MM.1S (cell line): ENCODE measurements at regions not wholly inside any gene's neighbourhood (a gene's known extent, or its start where the extent isn't known, plus 50 kb on each side); places are given as distances from the start of the nearest gene placed in this dataset.

Source experiments
- DNase-seq: peaks from one replicate; pipeline ENCODE4 v3.0.0-alpha.2; 2015
- H2AFZ ChIP-seq: fragments of 300-600 bp; sonication (generic); 2 replicates; pipeline ENCODE4 v1.6.0; 2016; ENCODE audit warnings: antibody characterized with exemption, low read length
- H3F3A ChIP-seq: fragments of 300-600 bp; sonication (generic); 2 replicates; pipeline ENCODE4 v1.6.1; 2016; ENCODE audit warnings: mild to moderate bottlenecking, antibody characterized with exemption, low read length, moderate library complexity, mixed read lengths; ENCODE audit not compliant: insufficient read depth
- H3K27ac ChIP-seq: fragments of 300-600 bp; sonication (generic); 2 replicates; pipeline ENCODE4 v1.5.1; 2016; ENCODE audit warnings: mild to moderate bottlenecking, low read length
- H3K27me3 ChIP-seq: fragments of 300-600 bp; sonication (generic); replicated peaks from 2 replicates; pipeline ENCODE4 v1.6.0; 2016; ENCODE audit warnings: low read length; ENCODE audit not compliant: insufficient read depth
- H3K36me3 ChIP-seq: fragments of 300-600 bp; sonication (generic); replicated peaks from 2 replicates; pipeline ENCODE4 v1.6.1; 2016; ENCODE audit warnings: mild to moderate bottlenecking, low read length, mixed read lengths; ENCODE audit not compliant: insufficient read depth
- H3K4me1 ChIP-seq: fragments of 300-600 bp; sonication (generic); 2 replicates; pipeline ENCODE4 v1.6.1; 2016; ENCODE audit warnings: low read length, mixed read lengths
- H3K4me2 ChIP-seq: fragments of 300-600 bp; sonication (generic); 2 replicates; pipeline ENCODE4 v1.6.0; 2016; ENCODE audit warnings: low read depth, low read length
- H3K4me3 ChIP-seq: fragments of 300-600 bp; sonication (generic); 2 replicates; pipeline ENCODE4 v1.5.1; 2016; ENCODE audit warnings: low read length, mixed read lengths
- H3K79me2 ChIP-seq: fragments of 300-600 bp; sonication (generic); 2 replicates; pipeline ENCODE4 v1.6.1; 2016; ENCODE audit warnings: mixed run types, low read length, mixed read lengths
- H3K9ac ChIP-seq: fragments of 300-600 bp; sonication (generic); 2 replicates; pipeline ENCODE4 v1.6.1; 2016; ENCODE audit warnings: low read length, mixed read lengths
- H3K9me2 ChIP-seq: fragments of 300-600 bp; sonication (generic); replicated peaks from 2 replicates; pipeline ENCODE4 v1.6.1; 2016; ENCODE audit warnings: mild to moderate bottlenecking, low read length, mixed read lengths; ENCODE audit not compliant: insufficient read depth
- H3K9me3 ChIP-seq: fragments of 300-600 bp; sonication (generic); replicated peaks from 2 replicates; pipeline ENCODE4 v1.6.1; 2016; ENCODE audit warnings: mild to moderate bottlenecking, low read length, mixed read lengths; ENCODE audit not compliant: insufficient read depth
- H4K20me1 ChIP-seq: fragments of 300-600 bp; sonication (generic); 2 replicates; pipeline ENCODE4 v1.6.1; 2016; ENCODE audit warnings: mild to moderate bottlenecking, low read length, moderate library complexity, mixed read lengths; ENCODE audit not compliant: insufficient read depth
- EZH2 ChIP-seq: fragments of 300-600 bp; sonication (generic); optimal IDR thresholded peaks from 2 replicates; pipeline ENCODE3; 2017; ENCODE audit warnings: low read depth, mild to moderate bottlenecking, antibody characterized with exemption, low read length, mixed read lengths
- EZH2phosphoT487 ChIP-seq: fragments of 300-600 bp; sonication (generic); IDR thresholded peaks from 2 replicates; pipeline ENCODE4 v1.6.1; 2018; ENCODE audit warnings: antibody characterized with exemption, low read length
- TF ChIP-seq, protein P1 (sequence below): fragments of 300-600 bp; sonication (generic); IDR thresholded peaks from 2 replicates; pipeline ENCODE4 v1.5.1; 2016; ENCODE audit warnings: antibody characterized with exemption, low read length, mixed read lengths

DNA sequence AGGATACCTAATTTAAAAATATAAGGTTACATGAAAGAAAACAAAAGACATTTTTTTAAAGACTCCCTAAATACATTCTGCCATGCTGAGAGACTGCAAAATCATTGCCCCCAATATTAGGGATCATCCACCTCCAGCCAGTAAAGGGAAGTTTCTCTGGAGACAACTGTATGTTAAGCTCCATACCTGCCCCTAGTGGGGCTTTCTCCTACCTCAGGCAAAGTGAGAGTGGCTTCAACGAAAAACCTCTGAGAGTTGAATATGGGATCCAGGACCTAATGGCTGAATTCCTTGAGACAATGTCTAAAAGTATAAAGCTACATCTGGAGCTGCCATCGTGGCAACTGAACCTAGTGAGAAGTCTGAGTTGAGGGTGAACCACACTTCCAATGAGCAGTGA is 248.1 kb upstream of the FIGN start:
- H3K9me2 ChIP-seq, result no peaks in the 10 kb centered on the region
- no peaks in the 10 kb centered on the region for H3K4me1 ChIP-seq
- H3K9ac ChIP-seq, result no peak overlapping the region
- H3K4me3 ChIP-seq, result no peak overlapping the region
- H3F3A ChIP-seq, result no peaks in the 10 kb centered on the region
- TF ChIP-seq, protein P1, sequence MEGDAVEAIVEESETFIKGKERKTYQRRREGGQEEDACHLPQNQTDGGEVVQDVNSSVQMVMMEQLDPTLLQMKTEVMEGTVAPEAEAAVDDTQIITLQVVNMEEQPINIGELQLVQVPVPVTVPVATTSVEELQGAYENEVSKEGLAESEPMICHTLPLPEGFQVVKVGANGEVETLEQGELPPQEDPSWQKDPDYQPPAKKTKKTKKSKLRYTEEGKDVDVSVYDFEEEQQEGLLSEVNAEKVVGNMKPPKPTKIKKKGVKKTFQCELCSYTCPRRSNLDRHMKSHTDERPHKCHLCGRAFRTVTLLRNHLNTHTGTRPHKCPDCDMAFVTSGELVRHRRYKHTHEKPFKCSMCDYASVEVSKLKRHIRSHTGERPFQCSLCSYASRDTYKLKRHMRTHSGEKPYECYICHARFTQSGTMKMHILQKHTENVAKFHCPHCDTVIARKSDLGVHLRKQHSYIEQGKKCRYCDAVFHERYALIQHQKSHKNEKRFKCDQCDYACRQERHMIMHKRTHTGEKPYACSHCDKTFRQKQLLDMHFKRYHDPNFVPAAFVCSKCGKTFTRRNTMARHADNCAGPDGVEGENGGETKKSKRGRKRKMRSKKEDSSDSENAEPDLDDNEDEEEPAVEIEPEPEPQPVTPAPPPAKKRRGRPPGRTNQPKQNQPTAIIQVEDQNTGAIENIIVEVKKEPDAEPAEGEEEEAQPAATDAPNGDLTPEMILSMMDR, result no peak
- TF ChIP-seq EZH2phosphoT487 (no peak), EZH2 (no peak)
- no peaks in the 10 kb centered on the region for H3K27me3 ChIP-seq
- no peak overlapping the region for H3K4me2 ChIP-seq
- no peak overlapping the region; the same call in 1 of the 2 replicates for H2AFZ ChIP-seq
- no peaks in the 10 kb centered on the region for H3K79me2 ChIP-seq
- H3K9me3 ChIP-seq, result no peaks in the 10 kb centered on the region
- no peak for DNase-seq
- H3K27ac ChIP-seq, result no peak overlapping the region
- H4K20me1 ChIP-seq, result no peaks in the 10 kb centered on the region
- H3K36me3 ChIP-seq, result no peaks in the 10 kb centered on the region

DNA sequence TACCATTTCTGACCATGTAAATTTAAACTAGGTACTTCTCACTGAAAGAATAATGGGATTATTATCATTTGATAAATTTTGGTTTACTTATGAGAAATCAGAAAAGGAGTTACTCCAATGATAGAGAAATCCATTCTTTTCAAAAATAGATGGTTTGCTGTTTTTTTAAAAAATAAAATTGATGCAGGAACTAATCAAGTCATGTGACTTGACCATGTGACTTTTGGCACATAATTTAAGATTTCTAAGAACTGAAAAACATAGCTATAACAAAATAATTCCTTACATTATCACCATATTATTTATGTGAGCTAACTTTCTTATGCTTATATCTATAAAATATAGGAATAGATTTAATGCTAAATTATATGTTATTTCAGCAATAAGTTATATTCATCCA is 247.1 kb upstream of the FIGN start:
- no peaks in the 10 kb centered on the region for H3K9me2 ChIP-seq
- no peaks in the 10 kb centered on the region for H3K36me3 ChIP-seq
- no peaks in the 10 kb centered on the region for H3F3A ChIP-seq
- no peaks in the 10 kb centered on the region for H3K9me3 ChIP-seq
- H3K27me3 ChIP-seq, result no peaks in the 10 kb centered on the region
- H3K79me2 ChIP-seq, result no peaks in the 10 kb centered on the region
- no peaks in the 10 kb centered on the region for H3K4me1 ChIP-seq
- DNase-seq, result no peak
- TF ChIP-seq, protein P1, result no peak
- TF ChIP-seq EZH2phosphoT487 (no peak), EZH2 (no peak)
- no peak overlapping the region for H3K27ac ChIP-seq
- H3K4me2 ChIP-seq, result no peak overlapping the region
- no peaks in the 10 kb centered on the region for H4K20me1 ChIP-seq
- no peak overlapping the region for H3K4me3 ChIP-seq
- H3K9ac ChIP-seq, result no peak overlapping the region
- no peak overlapping the region for H2AFZ ChIP-seq

DNA sequence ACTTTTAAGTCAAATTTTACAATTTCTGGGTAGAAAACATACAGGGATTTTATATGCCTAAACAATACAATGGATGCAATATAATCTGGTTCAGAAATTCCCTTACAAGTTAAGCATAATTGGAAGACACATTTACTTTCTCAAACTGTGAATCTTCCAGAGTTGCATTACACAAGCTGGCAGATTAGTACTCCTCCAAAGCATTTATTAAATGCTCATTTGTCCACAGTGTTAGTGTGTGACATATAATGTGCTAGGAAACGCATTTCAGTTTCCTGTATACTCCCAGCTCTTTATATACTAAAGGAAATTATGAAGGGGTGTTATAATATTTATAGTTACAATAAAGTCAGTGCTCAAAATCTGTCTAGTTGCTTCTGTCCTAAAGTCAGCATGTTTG is 239.0 kb upstream of the FIGN start:
- H3K9ac ChIP-seq, result no peak overlapping the region
- TF ChIP-seq EZH2, result no peak
- TF ChIP-seq, protein P1, result no peak
- no peak for TF ChIP-seq EZH2phosphoT487
- no peaks in the 10 kb centered on the region for H3K79me2 ChIP-seq
- H3K36me3 ChIP-seq, result no peaks in the 10 kb centered on the region
- no peaks in the 10 kb centered on the region for H3K27me3 ChIP-seq
- no peaks in the 10 kb centered on the region for H4K20me1 ChIP-seq
- H3K9me3 ChIP-seq, result no peaks in the 10 kb centered on the region
- no peak overlapping the region for H3K4me2 ChIP-seq
- H3K4me1 ChIP-seq, result no peaks in the 10 kb centered on the region
- no peaks in the 10 kb centered on the region for H3F3A ChIP-seq
- no peaks in the 10 kb centered on the region for H3K9me2 ChIP-seq
- no peak for DNase-seq
- no peak overlapping the region for H3K4me3 ChIP-seq
- no peak overlapping the region for H2AFZ ChIP-seq
- no peak overlapping the region for H3K27ac ChIP-seq
